H1 (cell line): ENCODE measurements at regions not wholly inside any gene's neighbourhood (a gene's known extent, or its start where the extent isn't known, plus 50 kb on each side); places are given as distances from the start of the nearest gene placed in this dataset.

Source experiments
- CTCF ChIA-PET: fragments of 300-600 bp; sonication (Branson Sonifier 250); formaldehyde crosslinking; loops from one replicate; lab custom pipeline; 2021; ENCODE audit not compliant: partially characterized antibody; lab: Charles Lee
- POLR2A ChIA-PET: fragments of 300-600 bp; sonication (Branson Sonifier 250); formaldehyde crosslinking; loops from one replicate; lab custom pipeline; 2021; ENCODE audit warnings: inconsistent platforms; ENCODE audit not compliant: partially characterized antibody; lab: Charles Lee
- DNase-seq, 2 experiments: peaks; one replicate each; pipeline versions ENCODE4 v3.0.0 to v3.0.0-alpha.2; 2010 to 2022; ENCODE audit warnings: low spot score in 2 of 2, low read depth in 1 of 2, mixed read lengths in 1 of 2
- FAIRE-seq: peaks from 2 replicates; lab custom pipeline; 2011; peaks lifted over from hg19 to GRCh38; lab: Jason Lieb, UNC
- H2AFZ ChIP-seq: 2 replicates; pipeline ENCODE4 v1.8.1; 2012; ENCODE audit warnings: low read length, inconsistent platforms
- H2AK5ac ChIP-seq: 2 replicates; pipeline ENCODE4 v1.6.1; 2013; ENCODE audit warnings: low read depth, low read length
- H2BK120ac ChIP-seq: replicated peaks from 2 replicates; pipeline ENCODE3; 2013; ENCODE audit warnings: low read depth, low read length, inconsistent platforms
- H2BK12ac ChIP-seq: 2 replicates; pipeline ENCODE4 v1.6.1; 2013; ENCODE audit warnings: low read depth, low read length
- H2BK15ac ChIP-seq: 2 replicates; pipeline ENCODE4 v1.6.1; 2013; ENCODE audit warnings: low read length
- H2BK20ac ChIP-seq: 2 replicates; pipeline ENCODE4 v1.6.1; 2013; ENCODE audit warnings: low read length
- H2BK5ac ChIP-seq: 2 replicates; pipeline ENCODE4 v1.6.1; 2013; ENCODE audit warnings: low read depth, low read length
- H3K14ac ChIP-seq: 2 replicates; pipeline ENCODE4 v1.6.1; 2013; ENCODE audit warnings: inconsistent platforms; ENCODE audit not compliant: insufficient read length
- H3K18ac ChIP-seq: 2 replicates; pipeline ENCODE4 v1.6.1; 2013; ENCODE audit warnings: low read length; ENCODE audit errors: extremely low read depth
- H3K23ac ChIP-seq: 2 replicates; pipeline ENCODE4 v1.6.1; 2013; ENCODE audit warnings: inconsistent platforms; ENCODE audit not compliant: insufficient read length
- H3K23me2 ChIP-seq: 2 replicates; pipeline ENCODE4 v1.6.1; 2013; ENCODE audit warnings: low read depth, low read length
- H3K27ac ChIP-seq: 2 replicates; pipeline ENCODE4 v1.6.1; 2011; ENCODE audit warnings: low read depth, low read length, inconsistent platforms
- H3K27me3 ChIP-seq, 4 experiments: replicated peaks in 1 of 4; 1 replicate in 1 of 4; 2 replicates in 3 of 4; pipeline versions ENCODE4 v1.6.1 to v1.8.1; 2011 to 2013; ENCODE audit warnings: low read length in 3 of 4, mild to moderate bottlenecking in 3 of 4, inconsistent platforms in 2 of 4, mixed read lengths in 2 of 4, moderate library complexity in 1 of 4; ENCODE audit not compliant: control insufficient read depth in 3 of 4, insufficient read depth in 3 of 4; ENCODE audit errors: extremely low read depth in 1 of 4
- H3K36me3 ChIP-seq, 4 experiments: 2 replicates each; pipeline versions ENCODE4 v1.6.1 to v1.8.1; 2011 to 2013; ENCODE audit warnings: mild to moderate bottlenecking in 4 of 4, low read length in 3 of 4, moderate library complexity in 2 of 4, control low read depth in 1 of 4, inconsistent platforms in 1 of 4; ENCODE audit not compliant: insufficient read depth in 4 of 4, control insufficient read depth in 2 of 4
- H3K4ac ChIP-seq: replicated peaks from 2 replicates; pipeline ENCODE3; 2013; ENCODE audit warnings: low read length, low read depth, mixed read lengths, inconsistent platforms; ENCODE audit not compliant: insufficient read length
- H3K4me1 ChIP-seq, 4 experiments: replicated peaks in 1 of 4; 1 replicate in 1 of 4; 2 replicates in 3 of 4; pipeline versions ENCODE4 v1.6.1 to v1.8.1; 2011 to 2013; ENCODE audit warnings: low read length in 3 of 4, inconsistent platforms in 2 of 4, mixed read lengths in 1 of 4; ENCODE audit not compliant: insufficient read depth in 4 of 4, control insufficient read depth in 3 of 4
- H3K4me2 ChIP-seq, 2 experiments: 2 replicates each; pipeline versions ENCODE4 v1.6.1 to v1.8.1; 2011 to 2013; ENCODE audit warnings: low read depth in 2 of 2, low read length in 2 of 2, control low read depth in 1 of 2, inconsistent platforms in 1 of 2, mild to moderate bottlenecking in 1 of 2; ENCODE audit not compliant: insufficient read depth in 1 of 2
- H3K4me3 ChIP-seq, 4 experiments: fragments of 200-600, 300-600 bp in 1 of 4; sonication (generic), shearing (Covaris generic), sonication (Bioruptor Twin) in 1 of 4; 2 replicates each; pipeline versions ENCODE4 v1.5.1 to v1.8.1; 2011 to 2016; ENCODE audit warnings: low read length in 4 of 4, low read depth in 3 of 4, control low read depth in 2 of 4, inconsistent platforms in 2 of 4, mild to moderate bottlenecking in 2 of 4, mixed read lengths in 1 of 4, moderate library complexity in 1 of 4; ENCODE audit not compliant: insufficient read depth in 2 of 4; ENCODE audit errors: extremely low read depth in 1 of 4
- H3K56ac ChIP-seq: replicated peaks from 2 replicates; pipeline ENCODE3; 2013; ENCODE audit warnings: low read depth, mild to moderate bottlenecking, mixed read lengths, low read length, inconsistent platforms; ENCODE audit not compliant: insufficient read length
- H3K79me1 ChIP-seq: 2 replicates; pipeline ENCODE4 v1.6.1; 2013; ENCODE audit warnings: low read depth, low read length, control low read depth
- H3K79me2 ChIP-seq, 2 experiments: 2 replicates each; pipeline versions ENCODE4 v1.6.1 to v1.8.1; 2012 to 2013; ENCODE audit warnings: low read length in 2 of 2, mild to moderate bottlenecking in 2 of 2, inconsistent platforms in 1 of 2; ENCODE audit not compliant: insufficient read depth in 2 of 2, control insufficient read depth in 1 of 2
- H3K9ac ChIP-seq, 4 experiments: replicated peaks in 1 of 4; 1 replicate in 1 of 4; 2 replicates in 3 of 4; pipeline versions ENCODE4 v1.6.1 to v1.8.1; 2011 to 2013; ENCODE audit warnings: low read depth in 3 of 4, low read length in 3 of 4, control low read depth in 2 of 4, mild to moderate bottlenecking in 2 of 4, moderate library complexity in 2 of 4, inconsistent platforms in 1 of 4; ENCODE audit errors: extremely low read depth in 1 of 4
- H3K9me3 ChIP-seq, 2 experiments: 2 replicates each; pipeline versions ENCODE4 v1.6.1 to v1.8.1; 2012 to 2013; ENCODE audit warnings: mild to moderate bottlenecking in 2 of 2, moderate library complexity in 2 of 2, control low read depth in 1 of 2, inconsistent platforms in 1 of 2, low read depth in 1 of 2, low read length in 1 of 2, mixed read lengths in 1 of 2; ENCODE audit not compliant: insufficient read depth in 2 of 2
- H4K20me1 ChIP-seq, 2 experiments: replicated peaks in 1 of 2; 2 replicates each; pipeline versions ENCODE3 to v1.8.1; 2011 to 2013; ENCODE audit warnings: inconsistent platforms in 2 of 2, low read length in 2 of 2, mild to moderate bottlenecking in 1 of 2; ENCODE audit not compliant: insufficient read depth in 2 of 2, control insufficient read depth in 1 of 2
- H4K5ac ChIP-seq: 2 replicates; pipeline ENCODE4 v1.6.1; 2013; ENCODE audit warnings: low read length, low read depth, mixed read lengths, inconsistent platforms; ENCODE audit not compliant: insufficient read length
- H4K8ac ChIP-seq: 2 replicates; pipeline ENCODE4 v1.8.0; 2013; ENCODE audit warnings: mild to moderate bottlenecking, moderate library complexity, low read length, inconsistent platforms; ENCODE audit not compliant: insufficient read depth; ENCODE audit errors: extremely low read depth
- H4K91ac ChIP-seq: replicated peaks from 2 replicates; pipeline ENCODE3; 2013; ENCODE audit warnings: low read length, mixed read lengths, inconsistent platforms; ENCODE audit not compliant: insufficient read length
- BRCA1 ChIP-seq: IDR thresholded peaks from 2 replicates; pipeline ENCODE4 v1.6.1; 2012; ENCODE audit warnings: low read depth, low read length, improper control_type of control experiment
- POLR2A ChIP-seq, 2 experiments: IDR thresholded peaks; 1 replicate in 1 of 2; 2 replicates in 1 of 2; pipeline ENCODE4 v1.6.1; 2011; ENCODE audit warnings: low read depth in 2 of 2, low read length in 2 of 2, mild to moderate bottlenecking in 2 of 2; ENCODE audit errors: control extremely low read depth in 1 of 2
- RFX5 ChIP-seq: IDR thresholded peaks from 2 replicates; pipeline ENCODE4 v1.6.1; 2011; ENCODE audit warnings: low read depth, low read length, improper control_type of control experiment, borderline replicate concordance
- SIX5 ChIP-seq: IDR thresholded peaks from 2 replicates; pipeline ENCODE4 v1.6.1; 2011; ENCODE audit warnings: mild to moderate bottlenecking, low read depth, low read length
- SP1 ChIP-seq: IDR thresholded peaks from 2 replicates; pipeline ENCODE4 v1.6.1; 2011; ENCODE audit warnings: low read depth, low read length
- TCF12 ChIP-seq: IDR thresholded peaks from 2 replicates; pipeline ENCODE4 v1.6.1; 2011; ENCODE audit warnings: low read depth, mild to moderate bottlenecking, low read length
- WGBS, 2 experiments: shearing (Covaris generic) in 1 of 2; methylation state at CpG; one replicate each; pipeline versions ENCODE4 v1.1.6 to v1.1.7; 2013 to 2015; ENCODE audit warnings: low lambda C conversion rate in 2 of 2, mixed read lengths in 2 of 2, inconsistent platforms in 1 of 2, low coverage in 1 of 2, missing lambda C conversion rate in 1 of 2; ENCODE audit not compliant: insufficient replicate concordance in 2 of 2, insufficient coverage in 1 of 2, insufficient read length in 1 of 2; ENCODE audit errors: extremely low coverage in 1 of 2, missing lambda C conversion rate in 1 of 2; 5-methylcytosine and 5-hydroxymethylcytosine counted together

GRCh38 chr12:66848967-66849366 is 170.1 kb upstream of the GRIP1 start:
- TF ChIP-seq POLR2A (IDR thresholded peaks at IDR 0.05; ENCODE audit: control extremely low read depth in 1 of 2, low read depth in 2 of 2, low read length in 2 of 2): no peak
- TF ChIP-seq BRCA1: no peak
- TF ChIP-seq SP1: no peak
- no peak for TF ChIP-seq RFX5
- no peak for TF ChIP-seq TCF12
- no peak for TF ChIP-seq SIX5
- CTCF ChIA-PET: interaction anchor here (1.2 to 1.3 kb wide), 2 partner anchors 13 to 21 kb away, joined by 3 read pairs; no protein-coding TSS in a partner anchor

More at GRCh38 chr12:66848967-66849366, 170.1 kb upstream of the GRIP1 start:
- Histone ChIP-seq H3K4me2 (no peak overlapping the region), H3K9ac (no peak overlapping the region), H3K27me3 (no peaks in the 10 kb centered on the region), H2BK5ac (no peak overlapping the region), H2BK120ac (no peak overlapping the region), H4K5ac (no peak overlapping the region), H4K8ac (no peak overlapping the region), H3K14ac (no peak overlapping the region), H3K18ac (no peak overlapping the region), H3K4me1 (no peaks in the 10 kb centered on the region), H3K56ac (no peak overlapping the region), H3K79me2 (no peaks in the 10 kb centered on the region), H3K79me1 (no peaks in the 10 kb centered on the region), H2AFZ (no peak overlapping the region), H2BK15ac (no peak overlapping the region), H2BK20ac (no peak overlapping the region), H2AK5ac (no peak overlapping the region), H4K20me1 (peaks cover 0 to 3% of the 10 kb centered on the region in 2 experiments), H2BK12ac (no peak overlapping the region), H3K27ac (no peak overlapping the region), H3K4ac (no peak overlapping the region), H3K36me3 (no peaks in the 10 kb centered on the region), H3K23me2 (no peaks in the 10 kb centered on the region), H3K9me3 (no peaks in the 10 kb centered on the region), H3K23ac (no peak overlapping the region), H4K91ac (no peak overlapping the region), H3K4me3 (no peak overlapping the region)
- 96% methylated on average over 2 of the region's 2 CpGs; no CpG with 5 or more reads in 1 of the 2 experiments for WGBS, 2 experiments
- POLR2A ChIA-PET: no interaction called here
- DNase-seq (no peak), FAIRE-seq (no peak)
